GM21526 (cell line): ENCODE measurements at regions not wholly inside any gene's neighbourhood (a gene's known extent, or its start where the extent isn't known, plus 50 kb on each side); places are given as distances from the start of the nearest gene placed in this dataset.
"Not testable (repeated sequence)": the region's sequence is repeated elsewhere in the genome, so short reads cannot be mapped to it uniquely, and the experiment has no call there.

ENCODE experiments used
- ATAC-seq: cut with Tn5 transposase; IDR thresholded peaks from one replicate; pipeline ENCODE4 v1.9.1; 2021; ENCODE audit warnings: moderate library complexity; ENCODE audit not compliant: unreplicated experiment, low FRiP score

DNA sequence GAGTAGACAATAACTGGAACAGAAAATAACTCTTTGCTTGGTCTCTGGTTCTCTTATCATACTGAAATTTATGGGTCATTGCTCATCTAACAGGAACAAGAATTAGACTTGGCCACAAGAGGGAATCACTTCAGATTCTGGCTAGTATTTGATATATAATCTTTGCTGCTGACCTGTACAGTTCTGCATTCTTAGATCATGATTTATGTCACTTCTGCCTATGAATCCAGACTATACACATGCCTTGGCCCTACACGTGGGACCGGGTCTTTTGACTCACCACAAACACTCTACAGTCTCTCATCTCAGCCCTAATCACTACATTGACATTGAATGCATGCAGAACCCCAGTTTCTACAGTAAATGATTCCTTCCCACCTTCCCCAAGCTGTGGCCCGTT, 162.5 kb upstream of the SOX2 start:
- no peak for ATAC-seq

DNA sequence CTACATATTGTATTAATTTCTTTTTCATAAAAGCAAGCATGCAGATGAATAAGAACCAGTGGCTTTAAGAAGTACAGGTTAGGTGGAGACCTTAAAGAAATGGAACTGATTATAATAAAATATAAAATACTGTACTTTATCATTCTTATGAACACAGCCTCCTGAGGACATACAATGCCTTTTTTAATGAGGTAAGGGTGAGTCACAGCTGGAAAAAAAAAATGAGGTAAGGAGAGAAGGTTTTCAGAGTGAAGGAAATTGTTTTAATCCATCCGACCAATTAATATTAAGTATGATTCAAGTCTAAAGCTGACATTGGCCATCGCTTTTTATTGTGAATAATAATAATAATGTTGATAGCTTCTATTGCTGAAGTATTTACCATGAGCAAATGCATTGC, 170.3 kb upstream of the SOX2 start:
- ATAC-seq = no peak

DNA sequence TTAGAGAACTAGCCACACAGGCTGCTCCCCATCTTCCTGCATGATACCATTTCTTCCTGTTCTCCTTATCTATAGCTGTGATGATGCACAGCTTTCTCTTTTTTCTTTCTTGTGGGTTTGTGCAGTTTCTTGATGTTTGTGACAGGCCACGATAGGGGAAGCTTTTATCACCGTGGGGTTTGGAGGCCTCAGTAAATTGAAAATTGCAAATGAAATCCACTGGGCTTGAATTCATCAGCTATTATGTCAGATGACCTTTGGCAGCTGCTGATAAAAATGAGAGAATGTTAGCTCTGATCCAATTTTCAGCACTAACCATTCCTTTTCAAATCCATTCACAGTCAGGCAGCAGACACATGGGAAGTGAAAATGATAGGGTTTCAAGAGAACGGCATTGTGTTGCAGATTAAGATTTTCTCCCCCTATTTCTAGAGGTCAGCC, 176.9 kb upstream of the SOX2 start:
- ATAC-seq = no peak

DNA sequence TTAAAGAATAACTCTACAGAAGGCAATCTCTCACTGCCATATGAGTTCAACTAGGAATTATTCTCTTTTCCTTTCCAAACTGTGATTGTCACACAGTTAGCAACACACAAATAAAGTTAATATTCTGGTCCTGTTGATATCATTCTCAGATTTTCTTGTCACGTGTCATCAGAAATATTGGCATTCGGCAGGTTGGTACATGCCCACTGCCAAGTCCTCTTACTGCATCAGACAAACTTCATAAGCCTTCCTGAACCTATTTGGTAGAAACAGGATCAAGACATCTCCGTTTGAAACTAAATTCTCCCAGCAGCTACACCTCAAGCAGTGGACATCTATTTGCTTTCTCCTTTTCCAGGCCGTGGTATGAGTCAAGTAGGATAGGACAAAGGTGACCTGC, 177.9 kb upstream of the SOX2 start:
- ATAC-seq = no peak

DNA sequence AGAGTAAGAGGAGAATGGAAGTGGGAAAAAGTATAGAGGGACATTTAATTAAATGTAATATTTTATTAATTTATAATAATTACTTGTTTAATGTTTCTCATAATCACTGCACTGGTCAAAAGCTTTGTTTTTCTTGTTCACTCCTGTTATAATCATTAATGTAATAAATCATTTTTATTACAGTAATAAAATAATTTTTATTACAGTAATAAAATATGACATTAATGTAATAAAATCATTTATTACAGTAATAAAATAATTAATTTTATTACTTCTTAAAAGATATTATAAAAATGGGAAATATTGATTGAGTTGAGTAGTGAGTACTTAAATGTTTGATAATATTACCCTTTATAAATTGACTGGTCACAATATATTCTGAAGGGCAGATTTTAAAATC, 181.1 kb upstream of the SOX2 start:
- no peak for ATAC-seq

DNA sequence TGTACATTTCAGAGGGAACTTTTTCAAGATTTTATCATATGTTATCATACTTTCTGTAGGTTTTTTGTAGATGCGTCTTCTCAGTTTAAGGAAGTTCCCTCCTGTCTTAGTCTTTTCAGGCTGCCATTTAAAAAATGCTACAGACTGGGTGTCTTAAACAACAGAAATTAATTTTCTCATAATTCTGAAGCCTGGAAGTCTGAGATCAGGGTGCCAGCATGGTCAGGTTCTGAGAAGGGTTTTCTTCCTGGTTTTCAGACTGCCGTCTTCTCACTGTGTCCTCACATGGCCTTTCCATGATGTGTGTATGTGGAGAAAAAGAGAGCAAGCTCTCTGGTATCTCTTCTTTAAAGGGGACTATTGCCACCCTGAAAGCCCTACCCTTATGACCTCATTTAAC, 189.9 kb upstream of the SOX2 start:
- ATAC-seq = no peak

DNA sequence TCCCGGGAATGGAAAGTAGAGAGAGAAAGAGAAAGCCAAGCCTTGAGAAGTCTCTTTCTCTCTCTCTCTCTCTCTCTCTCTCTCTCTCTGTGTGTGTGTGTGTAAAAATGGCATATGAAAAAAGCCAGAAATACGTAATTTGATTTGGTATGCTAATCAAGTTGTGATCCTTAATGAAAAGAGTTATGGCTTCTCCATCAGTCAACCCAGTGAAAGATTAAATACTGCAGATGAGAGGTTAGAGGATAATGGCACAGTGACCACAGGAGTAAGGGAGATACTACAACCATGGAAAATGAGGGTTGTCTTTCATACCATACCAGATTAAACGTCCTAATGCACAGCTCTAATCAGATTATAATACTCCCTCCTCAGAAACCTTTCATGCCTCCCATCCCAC, 193.5 kb upstream of the SOX2 start:
- ATAC-seq = no peak

DNA sequence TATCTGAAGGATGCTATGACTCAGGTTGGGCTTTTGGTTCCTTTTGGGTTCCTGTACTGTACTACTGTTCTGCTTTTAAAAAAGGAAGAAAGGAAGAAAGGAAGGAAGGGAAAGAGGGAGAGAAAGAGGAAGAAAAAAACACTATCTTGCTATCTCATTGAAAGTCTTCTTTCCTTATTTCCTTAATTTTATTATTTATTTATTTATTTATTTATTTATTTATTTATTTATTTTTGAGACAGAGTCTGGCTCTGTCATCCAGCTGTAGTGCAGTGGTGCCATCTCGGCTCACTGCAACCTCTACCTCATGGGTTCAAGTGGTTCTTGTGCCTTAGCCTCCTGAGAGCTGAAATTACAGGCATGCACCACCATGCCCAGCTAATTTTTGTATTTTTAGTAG, 198.9 kb upstream of the SOX2 start:
- ATAC-seq = no peak

DNA sequence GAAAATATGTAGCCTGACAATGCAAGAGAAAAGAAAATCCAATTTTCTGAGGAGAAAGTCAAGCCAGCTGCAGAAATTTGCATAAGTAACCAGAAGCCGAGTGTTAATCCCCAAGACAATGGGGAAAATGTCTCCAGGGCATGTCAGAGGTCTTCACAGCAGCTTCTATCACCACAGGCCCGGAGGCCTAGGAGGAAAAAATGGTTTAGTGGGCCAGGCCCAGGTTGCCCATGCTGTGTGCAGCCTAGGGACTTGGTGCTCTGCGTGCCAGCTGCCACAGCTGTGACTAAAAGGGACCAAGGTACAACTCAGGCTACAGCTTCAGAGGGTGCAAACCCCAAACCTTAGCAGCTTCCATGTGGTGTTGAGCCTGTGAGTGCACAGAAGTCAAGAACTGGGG, 201.2 kb upstream of the SOX2 start:
- no peak for ATAC-seq

DNA sequence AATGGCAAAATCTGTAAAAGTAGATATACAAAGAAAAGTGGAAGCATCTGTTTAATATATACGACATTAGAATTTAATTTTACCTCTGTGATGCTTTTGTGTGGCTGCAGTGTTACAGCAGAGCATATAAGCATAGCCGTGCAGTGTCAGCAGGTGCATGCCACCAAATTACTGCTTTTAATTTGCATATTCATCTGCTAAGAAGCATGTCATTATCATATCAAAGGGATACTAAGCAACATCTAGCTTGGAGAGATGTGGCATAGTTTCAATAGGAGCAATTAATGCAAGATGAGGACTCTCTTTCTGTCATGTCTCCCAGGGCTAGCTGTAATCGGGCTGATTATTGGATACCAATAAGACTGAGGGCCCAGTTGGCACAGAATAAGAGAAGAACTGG, 214.4 kb upstream of the SOX2 start:
- ATAC-seq = no peak

DNA sequence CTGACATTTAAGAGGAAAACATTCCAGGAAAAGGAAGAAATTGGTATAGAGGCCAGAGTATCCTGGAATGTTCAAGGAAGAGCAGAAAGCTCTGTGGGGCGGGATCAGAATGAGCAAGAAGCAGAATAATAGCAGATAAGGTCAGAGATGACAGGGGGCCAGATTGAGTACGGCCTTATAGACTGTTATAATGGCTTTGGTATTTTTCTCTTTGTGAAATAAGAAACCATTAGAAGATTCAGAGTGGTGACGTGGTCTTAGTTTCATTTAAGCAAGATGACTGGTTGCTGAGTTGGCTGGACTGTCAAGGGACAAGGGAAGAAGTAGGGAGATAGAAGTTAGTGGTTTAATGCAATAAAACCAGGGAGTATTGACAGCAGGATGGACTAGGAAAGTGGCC, 218.3 kb upstream of the SOX2 start:
- ATAC-seq = no peak

DNA sequence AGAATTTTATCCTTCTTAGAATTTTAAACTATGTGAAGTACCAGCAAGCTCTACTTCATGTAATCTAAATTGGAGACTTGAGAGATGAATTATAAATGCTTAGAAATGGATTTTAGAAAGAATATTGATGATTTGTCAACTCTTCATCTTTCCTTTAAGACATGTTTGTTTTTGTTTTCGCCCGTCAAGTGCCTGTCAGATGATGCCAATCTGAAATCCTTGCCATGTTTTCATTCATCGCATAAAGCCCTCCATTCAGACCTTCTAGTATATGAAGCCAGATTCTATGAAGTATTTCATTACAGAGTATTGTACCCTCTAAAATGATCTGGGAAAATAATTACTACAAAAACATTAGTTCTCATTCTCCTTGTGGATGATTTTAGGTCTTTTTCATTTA, 223.2 kb upstream of the SOX2 start:
- ATAC-seq = no peak

DNA sequence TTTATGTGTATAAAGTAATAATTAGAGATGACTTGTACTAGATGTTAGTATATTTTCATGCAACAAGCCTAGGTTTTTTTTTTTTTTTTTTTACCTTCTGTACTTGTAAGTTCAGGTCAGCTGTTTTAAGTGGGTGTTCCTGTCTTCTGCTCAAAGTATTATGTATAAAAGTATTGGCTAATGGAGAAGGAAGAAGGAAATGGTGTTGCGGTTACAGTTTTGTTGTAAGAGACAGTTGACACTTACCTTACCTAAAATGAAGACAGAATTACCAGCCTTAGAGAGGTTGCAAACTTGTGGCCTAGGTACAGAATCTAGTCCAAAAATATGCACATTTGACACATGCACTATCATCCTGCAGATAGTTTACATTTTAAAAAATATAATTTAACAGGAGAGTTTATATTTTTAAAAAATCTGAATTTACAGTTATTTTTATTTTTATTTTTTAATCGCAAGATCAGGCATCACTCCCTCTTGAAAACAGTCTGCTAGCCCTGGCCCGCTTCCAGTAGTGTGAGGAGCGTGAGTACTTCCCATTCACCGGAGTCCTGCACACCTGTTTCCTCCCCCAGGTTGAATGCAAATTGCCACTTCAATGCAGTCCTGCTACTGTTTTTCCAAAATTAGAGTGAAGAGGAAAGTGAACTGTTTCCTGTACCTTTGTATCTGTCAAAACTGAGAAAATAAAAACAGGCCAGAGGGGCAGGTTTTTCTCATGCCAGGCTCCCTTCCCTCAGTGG, 224.3 kb upstream of the SOX2 start:
- ATAC-seq = no peak

DNA sequence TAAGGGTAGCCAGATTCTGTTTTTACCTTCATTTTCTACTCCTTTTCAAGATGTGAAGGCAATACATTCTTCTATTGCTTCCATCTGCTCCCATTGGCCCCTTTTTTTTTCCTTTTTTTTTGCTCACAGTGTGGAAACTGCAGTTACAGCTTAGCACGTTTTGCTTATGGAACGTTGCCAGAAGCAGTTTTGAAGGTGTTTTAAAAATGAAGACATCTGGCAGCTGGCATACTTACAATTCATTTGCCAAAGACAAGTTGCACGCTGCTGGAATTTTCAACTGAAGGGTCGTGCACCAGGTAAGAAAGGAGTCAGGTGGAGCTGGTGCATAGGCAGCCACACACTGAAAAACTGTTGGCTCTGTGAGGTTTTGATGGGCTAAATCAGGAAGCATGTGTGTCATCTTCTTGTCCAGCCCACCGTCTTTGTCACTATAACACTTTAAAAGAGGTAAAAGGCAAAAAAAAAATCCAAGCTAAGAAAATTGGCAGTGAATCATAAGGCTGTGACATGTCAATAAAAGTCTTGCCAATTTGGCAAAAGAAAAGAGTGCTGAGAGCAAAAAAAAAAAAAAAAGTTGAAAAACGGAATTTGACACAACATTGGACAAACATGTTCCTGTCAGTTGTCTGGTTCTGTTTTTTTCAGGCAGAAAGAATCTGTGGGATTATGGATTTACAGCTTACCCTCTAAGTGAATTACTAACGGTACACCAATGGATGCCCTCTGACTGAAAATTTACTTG, 225.4 kb upstream of the SOX2 start:
- ATAC-seq = no peak

DNA sequence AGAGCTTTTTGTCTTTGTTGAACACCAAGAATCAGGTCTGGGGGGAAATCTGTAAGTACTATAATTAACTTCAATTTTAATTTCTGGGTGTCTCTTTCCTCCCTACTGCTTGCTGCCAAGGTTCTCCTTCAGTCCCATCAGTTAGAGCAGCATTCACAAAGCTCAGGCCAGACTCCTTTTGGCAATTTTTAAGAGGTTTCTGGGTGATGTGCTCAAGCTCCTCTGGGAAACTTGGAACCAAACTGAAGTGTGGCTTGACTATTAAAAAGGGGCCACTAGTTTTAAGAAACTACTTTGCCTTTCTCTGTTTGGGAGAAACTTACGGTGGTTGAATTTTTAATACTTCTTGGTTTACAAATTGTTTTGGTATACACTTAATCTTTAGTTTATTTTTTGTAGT, 227.7 kb upstream of the SOX2 start:
- ATAC-seq = no peak

DNA sequence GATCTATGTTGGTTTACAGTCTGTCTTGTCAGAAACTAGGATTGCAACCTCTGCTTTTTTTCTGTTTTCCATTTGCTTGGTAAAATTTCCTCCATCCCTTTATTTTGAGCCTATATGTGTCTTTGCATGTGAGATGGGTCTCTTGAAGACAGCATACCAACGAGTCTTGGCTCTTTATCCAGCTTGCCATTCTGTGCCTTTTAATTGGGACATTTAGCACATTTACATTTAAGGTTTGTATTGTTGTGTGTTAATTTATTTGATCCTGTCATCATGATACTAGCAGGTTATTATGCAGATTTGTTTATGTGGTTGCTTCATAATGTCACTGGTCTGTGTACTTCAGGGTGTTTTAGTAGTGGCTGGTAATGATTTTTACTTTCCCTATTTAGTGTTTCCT, 236.6 kb upstream of the SOX2 start:
- ATAC-seq = not testable (repeated sequence)

DNA sequence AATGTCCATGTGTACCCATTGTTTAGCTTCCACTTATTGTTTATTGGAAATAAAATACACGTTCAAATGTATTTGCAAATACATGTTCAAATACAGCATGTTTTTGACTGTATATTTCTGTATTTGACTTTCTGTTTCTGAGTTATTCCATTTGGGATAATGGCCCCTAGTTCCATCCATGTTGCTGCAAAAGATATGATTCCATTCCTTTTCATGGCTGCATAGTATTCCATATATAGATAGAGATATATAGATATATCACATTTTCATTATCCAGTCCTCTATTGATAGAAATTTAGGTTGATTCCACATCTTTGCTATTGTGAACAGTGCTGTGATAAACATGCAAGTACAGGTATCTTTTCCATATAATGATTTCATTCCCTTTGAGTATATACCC, 241.4 kb upstream of the SOX2 start:
- ATAC-seq = no peak

DNA sequence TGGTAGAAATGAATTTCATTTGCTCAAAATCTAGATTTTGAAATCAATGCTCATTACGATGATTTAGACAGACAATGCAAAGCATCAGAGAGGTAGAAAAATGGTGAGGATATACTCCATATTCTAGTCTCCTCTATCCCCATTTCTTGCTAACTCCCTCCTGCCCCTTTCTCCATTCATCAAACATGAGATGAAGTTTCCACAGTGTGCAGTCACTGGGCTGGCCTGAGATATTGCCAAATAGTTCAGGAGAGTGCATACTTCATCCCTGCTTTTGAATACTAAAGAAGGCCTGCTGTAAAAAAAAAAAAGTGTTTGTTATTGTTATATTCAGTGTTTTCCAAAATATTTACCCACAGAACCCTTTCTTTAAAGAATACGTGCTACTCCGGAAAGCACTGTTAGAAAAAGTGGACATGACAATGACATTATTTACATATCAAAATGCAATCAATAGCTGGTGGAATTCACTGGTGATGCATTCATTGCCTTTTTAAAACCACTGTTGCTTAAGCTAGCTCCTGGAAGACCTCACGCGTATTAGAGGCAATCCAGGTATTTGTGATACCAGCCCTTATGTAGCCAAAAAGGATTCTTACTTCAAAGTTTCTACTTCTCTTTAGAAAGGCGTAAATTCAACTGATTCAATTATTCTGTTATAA, 247.6 kb upstream of the SOX2 start:
- ATAC-seq = no peak

DNA sequence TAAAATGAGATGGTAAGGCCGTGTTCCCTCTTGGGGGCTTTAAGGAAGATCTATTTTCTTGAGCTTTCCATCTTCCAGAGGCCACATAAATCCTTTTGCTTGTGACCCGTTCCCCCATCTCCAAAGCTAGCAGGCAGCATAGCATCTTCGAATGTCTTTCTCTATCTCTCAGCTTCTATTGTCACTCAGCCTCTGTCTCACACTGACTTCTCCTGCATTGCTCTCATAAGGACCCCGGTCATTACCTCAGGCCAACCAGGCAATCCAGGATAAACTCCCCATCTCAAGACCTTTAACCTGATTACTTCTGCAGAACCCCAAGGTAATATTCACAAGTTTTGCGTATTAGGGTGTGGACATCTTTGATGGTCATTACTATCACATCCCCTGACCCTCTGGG, 250.3 kb upstream of the SOX2 start:
- no peak for ATAC-seq

DNA sequence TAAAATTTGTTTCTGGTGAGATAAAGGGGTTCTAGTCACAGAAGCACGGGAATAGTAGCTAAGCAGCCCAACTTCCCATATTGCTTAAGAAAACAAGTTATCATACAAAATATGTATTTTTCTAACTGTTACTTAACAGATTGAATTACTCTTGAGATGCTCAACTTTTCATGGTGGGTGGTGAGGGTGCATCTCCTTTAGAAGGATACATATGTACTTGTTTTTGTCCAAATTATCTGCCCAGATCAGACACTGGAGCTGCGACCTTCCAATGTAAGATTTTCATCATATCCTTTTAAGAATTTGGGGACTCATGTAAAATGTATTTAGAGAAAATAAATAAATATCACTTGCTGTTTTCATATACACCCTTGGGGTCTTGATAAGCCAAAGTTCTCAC, 252.2 kb upstream of the SOX2 start:
- ATAC-seq = no peak

DNA sequence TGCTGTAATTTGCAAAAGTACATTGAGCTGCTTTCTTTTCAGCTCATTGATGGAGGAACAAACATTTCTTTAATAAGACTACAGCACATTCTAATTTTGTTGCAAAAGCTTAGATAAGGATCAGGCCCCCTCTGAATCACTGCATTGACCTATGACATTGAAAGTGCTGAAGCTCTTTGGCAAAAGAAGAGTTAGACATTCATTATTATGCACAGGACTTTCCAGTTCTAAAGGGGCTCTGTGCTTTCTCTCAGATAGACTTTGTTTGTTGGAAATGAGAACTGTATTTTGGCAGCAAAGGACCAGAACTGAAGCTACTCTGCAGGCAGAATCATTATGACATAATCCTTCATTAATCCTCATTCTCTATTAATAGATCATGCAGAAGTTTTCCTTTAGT, 252.9 kb upstream of the SOX2 start:
- no peak for ATAC-seq

DNA sequence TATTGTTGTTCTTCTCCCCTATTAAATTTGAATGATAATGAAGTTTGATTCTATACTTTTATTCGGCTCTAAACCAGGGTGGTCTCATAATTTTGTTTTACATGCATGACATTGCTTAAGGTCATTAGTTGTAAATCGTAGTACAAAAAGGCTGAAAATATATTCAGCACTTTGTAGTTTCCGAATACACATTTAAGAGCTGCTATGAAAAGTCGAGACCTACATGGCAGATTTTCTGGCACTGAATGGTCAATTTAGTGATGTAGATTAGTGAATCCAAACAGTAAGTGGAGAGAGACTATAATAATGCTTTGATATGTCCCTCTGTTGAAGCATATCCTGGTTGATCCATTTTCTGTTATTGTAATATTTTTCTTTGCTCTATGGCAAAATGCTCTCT, 254.0 kb upstream of the SOX2 start:
- no peak for ATAC-seq
